ENCODE measurements at regions not wholly inside any gene's neighbourhood (a gene's known extent, or its start where the extent isn't known, plus 50 kb on each side); places are given as distances from the start of the nearest gene placed in this dataset.

GRCh38 chr7:53245721-53246120 lies 210.3 kb downstream of the POM121L12 start:
- TF ChIP-seq CTCF (IDR thresholded peaks at IDR 0.05) (no peak), POLR2AphosphoS5 (IDR thresholded peaks at IDR 0.05) (no peak), POLR2A (IDR thresholded peaks at IDR 0.05) (no peak)

Measured in breast epithelium (tissue), 3 donors.